Ascending aorta (tissue), 2 donors: ENCODE measurements at regions not wholly inside any gene's neighbourhood (a gene's known extent, or its start where the extent isn't known, plus 50 kb on each side); places are given as distances from the start of the nearest gene placed in this dataset.

ENCODE experiments used
- DNase-seq, 2 donors: peaks; one replicate each; pipeline ENCODE4 v3.0.0-alpha.2; 2019; ENCODE audit warnings: low spot score in 2 of 2
- H3K27ac ChIP-seq, 2 donors: fragments of 200-600 bp; sonication (generic); one replicate each; pipeline ENCODE4 v1.5.1; 2016 to 2017; ENCODE audit warnings: mild to moderate bottlenecking in 1 of 2
- H3K27me3 ChIP-seq: fragments of 200-600 bp; sonication (generic); one replicate; pipeline ENCODE4 v1.5.1; 2017
- H3K36me3 ChIP-seq, 2 donors: fragments of 200-600 bp; sonication (generic); one replicate each; pipeline ENCODE4 v1.5.1; 2016
- H3K4me1 ChIP-seq, 2 donors: fragments of 200-600 bp; sonication (generic); one replicate each; pipeline ENCODE4 v1.5.1; 2016 to 2017; ENCODE audit warnings: mild to moderate bottlenecking in 1 of 2
- H3K4me3 ChIP-seq, 2 donors: fragments of 200-600 bp; sonication (generic); one replicate each; pipeline ENCODE4 v1.5.1; 2016 to 2017; ENCODE audit warnings: mild to moderate bottlenecking in 1 of 2
- H3K9me3 ChIP-seq, 2 donors: fragments of 200-600 bp; sonication (generic); one replicate each; pipeline ENCODE4 v1.5.1; 2016
- intact Hi-C: fragments of 100-400 bp; cut with DNase I; formaldehyde crosslinking; loops from one replicate; pipeline ENCODE4 v1.15.1; 2023
- TF ChIP-seq, protein P1 (sequence below), 3 experiments: fragments of 200-600 bp in 2 of 3; fragments of 450-650 bp in 1 of 3; sonication (generic) in 2 of 3; IDR thresholded peaks; one replicate each; pipeline ENCODE4 v1.5.1; 2016 to 2019; ENCODE audit warnings: antibody characterized with exemption in 3 of 3, mild to moderate bottlenecking in 1 of 3, moderate library complexity in 1 of 3

GRCh38 chr13:38624822-38625221, 62.1 kb upstream of the FREM2 start:
- Histone ChIP-seq H3K27ac (no peak overlapping the region), H3K9me3 (no peaks in the 10 kb centered on the region), H3K27me3 (no peaks in the 10 kb centered on the region), H3K4me1 (no peaks in the 10 kb centered on the region), H3K36me3 (no peaks in the 10 kb centered on the region), H3K4me3 (no peak overlapping the region)
- intact Hi-C loops, result no loop called here
- DNase-seq, result no peak
- TF ChIP-seq, protein P1, sequence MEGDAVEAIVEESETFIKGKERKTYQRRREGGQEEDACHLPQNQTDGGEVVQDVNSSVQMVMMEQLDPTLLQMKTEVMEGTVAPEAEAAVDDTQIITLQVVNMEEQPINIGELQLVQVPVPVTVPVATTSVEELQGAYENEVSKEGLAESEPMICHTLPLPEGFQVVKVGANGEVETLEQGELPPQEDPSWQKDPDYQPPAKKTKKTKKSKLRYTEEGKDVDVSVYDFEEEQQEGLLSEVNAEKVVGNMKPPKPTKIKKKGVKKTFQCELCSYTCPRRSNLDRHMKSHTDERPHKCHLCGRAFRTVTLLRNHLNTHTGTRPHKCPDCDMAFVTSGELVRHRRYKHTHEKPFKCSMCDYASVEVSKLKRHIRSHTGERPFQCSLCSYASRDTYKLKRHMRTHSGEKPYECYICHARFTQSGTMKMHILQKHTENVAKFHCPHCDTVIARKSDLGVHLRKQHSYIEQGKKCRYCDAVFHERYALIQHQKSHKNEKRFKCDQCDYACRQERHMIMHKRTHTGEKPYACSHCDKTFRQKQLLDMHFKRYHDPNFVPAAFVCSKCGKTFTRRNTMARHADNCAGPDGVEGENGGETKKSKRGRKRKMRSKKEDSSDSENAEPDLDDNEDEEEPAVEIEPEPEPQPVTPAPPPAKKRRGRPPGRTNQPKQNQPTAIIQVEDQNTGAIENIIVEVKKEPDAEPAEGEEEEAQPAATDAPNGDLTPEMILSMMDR (IDR thresholded peaks at IDR 0.05), result no peak

DNA sequence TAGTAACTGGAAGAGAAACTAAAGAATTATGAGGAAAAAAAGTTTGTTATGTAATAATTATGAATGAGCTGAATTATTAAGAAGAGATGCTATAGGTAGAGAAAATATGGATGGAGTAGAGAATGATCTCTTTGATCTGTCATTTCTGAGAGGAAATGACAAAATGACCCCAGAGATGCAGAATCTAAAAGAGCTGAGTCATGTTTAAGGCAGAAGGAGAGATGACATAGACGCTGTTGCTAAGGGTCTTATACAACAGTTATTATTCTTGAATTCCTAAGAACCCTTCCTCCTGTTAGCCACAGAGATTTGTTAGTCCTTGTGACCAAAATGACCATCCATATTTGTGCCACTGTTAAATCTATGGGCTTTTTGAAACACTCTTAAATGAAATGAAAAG, 58.3 kb upstream of the FREM2 start:
- H3K4me3 ChIP-seq, result no peak overlapping the region
- no peaks in the 10 kb centered on the region for H3K9me3 ChIP-seq
- H3K36me3 ChIP-seq, result no peaks in the 10 kb centered on the region
- no peaks in the 10 kb centered on the region for H3K4me1 ChIP-seq
- TF ChIP-seq, protein P1 (IDR thresholded peaks at IDR 0.05), result no peak
- no peak for DNase-seq
- no peaks in the 10 kb centered on the region for H3K27me3 ChIP-seq
- intact Hi-C loops, result no loop called here
- no peak overlapping the region for H3K27ac ChIP-seq

GRCh38 chr13:38630780-38631179, 56.1 kb upstream of the FREM2 start:
- TF ChIP-seq, protein P1 (IDR thresholded peaks at IDR 0.05), result no peak
- H3K4me3 ChIP-seq, result no peak overlapping the region
- H3K36me3 ChIP-seq, result no peaks in the 10 kb centered on the region
- no peaks in the 10 kb centered on the region for H3K9me3 ChIP-seq
- DNase-seq, result no peak
- H3K4me1 ChIP-seq, result no peaks in the 10 kb centered on the region
- H3K27ac ChIP-seq, result no peak overlapping the region
- intact Hi-C loops, result no loop called here
- H3K27me3 ChIP-seq, result no peaks in the 10 kb centered on the region

GRCh38 chr13:38635030-38635429, 51.8 kb upstream of the FREM2 start:
- intact Hi-C loops, result no loop called here
- DNase-seq, result no peak
- H3K9me3 ChIP-seq, result no peaks in the 10 kb centered on the region
- H3K27me3 ChIP-seq, result no peaks in the 10 kb centered on the region
- no peaks in the 10 kb centered on the region for H3K36me3 ChIP-seq
- no peak overlapping the region for H3K27ac ChIP-seq
- H3K4me3 ChIP-seq, result no peak overlapping the region
- TF ChIP-seq, protein P1 (IDR thresholded peaks at IDR 0.05), result no peak
- H3K4me1 ChIP-seq, result no peaks in the 10 kb centered on the region

- TF ChIP-seq, protein P1 (IDR thresholded peaks at IDR 0.05), result no peak
- no peak for DNase-seq
- intact Hi-C loops, result no loop called here
- Histone ChIP-seq H3K36me3 (no peaks in the 10 kb centered on the region), H3K27ac (no peak overlapping the region), H3K9me3 (no peaks in the 10 kb centered on the region), H3K4me3 (no peak overlapping the region), H3K4me1 (no peaks in the 10 kb centered on the region), H3K27me3 (no peaks in the 10 kb centered on the region)
These were observed 50.8 kb upstream of the FREM2 start for GRCh38 chr13:38636073-38636472.

DNA sequence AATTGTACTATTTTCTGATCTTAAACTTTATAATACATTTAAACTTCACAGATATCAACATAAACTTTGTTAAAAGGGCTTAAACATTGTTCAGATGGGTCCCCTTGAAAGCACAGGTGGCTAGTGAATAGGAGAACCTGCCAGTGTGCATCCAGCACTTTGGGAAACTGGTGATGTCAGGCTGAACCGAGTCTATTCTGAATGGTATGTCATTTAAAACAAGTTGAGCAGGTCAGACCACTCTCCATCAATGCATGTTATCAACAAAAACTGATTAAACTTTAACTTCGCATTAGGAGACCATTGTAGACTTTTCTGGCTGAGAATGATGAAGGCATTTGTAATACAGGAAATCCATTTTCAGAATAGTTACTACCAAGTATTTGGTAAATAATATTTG, 50.1 kb upstream of the FREM2 start:
- Histone ChIP-seq H3K9me3 (no peaks in the 10 kb centered on the region), H3K4me1 (no peaks in the 10 kb centered on the region), H3K27ac (no peak overlapping the region), H3K36me3 (no peaks in the 10 kb centered on the region), H3K27me3 (no peaks in the 10 kb centered on the region), H3K4me3 (no peak overlapping the region)
- intact Hi-C loops, result no loop called here
- TF ChIP-seq, protein P1 (IDR thresholded peaks at IDR 0.05), result no peak
- no peak for DNase-seq
